ENCODE measurements at regions not wholly inside any gene's neighbourhood (a gene's known extent, or its start where the extent isn't known, plus 50 kb on each side); places are given as distances from the start of the nearest gene placed in this dataset.

GRCh38 chr17:53313746-53314145, 509.0 kb upstream of the KIF2B start:
- no peak for TF ChIP-seq CTCF (IDR thresholded peaks at IDR 0.05)
- ATAC-seq (ENCODE audit: low FRiP score) (no peak), DNase-seq (ENCODE audit: low spot score) (no peak)

- TF ChIP-seq CTCF (IDR thresholded peaks at IDR 0.05), result no peak
- DNase-seq (ENCODE audit: low spot score) (no peak), ATAC-seq (ENCODE audit: low FRiP score) (no peak)
Measured at GRCh38 chr17:53278466-53278865, 544.3 kb upstream of the KIF2B start.

GRCh38 chr17:53273126-53273525, 549.6 kb upstream of the KIF2B start:
- ATAC-seq (ENCODE audit: low FRiP score), result no peak
- no peak for TF ChIP-seq CTCF (IDR thresholded peaks at IDR 0.05)
- no peak for DNase-seq (ENCODE audit: low spot score)

- no peak for TF ChIP-seq CTCF (IDR thresholded peaks at IDR 0.05)
- ATAC-seq (ENCODE audit: low FRiP score) (no peak), DNase-seq (ENCODE audit: low spot score) (no peak)
Measured at GRCh38 chr17:53270936-53271335, 551.8 kb upstream of the KIF2B start.

GRCh38 chr17:53264730-53265129, 558.0 kb upstream of the KIF2B start:
- ATAC-seq (ENCODE audit: low FRiP score), result no peak
- TF ChIP-seq CTCF (IDR thresholded peaks at IDR 0.05), result no peak
- DNase-seq (ENCODE audit: low spot score), result no peak

GRCh38 chr17:53253956-53254597, 568.6 kb upstream of the KIF2B start:
- no peak for ATAC-seq (ENCODE audit: low FRiP score)
- no peak for DNase-seq (ENCODE audit: low spot score)
- TF ChIP-seq CTCF (IDR thresholded peaks at IDR 0.05), result no peak

- DNase-seq (ENCODE audit: low spot score), result no peak
- no peak for TF ChIP-seq CTCF (IDR thresholded peaks at IDR 0.05)
- ATAC-seq (ENCODE audit: low FRiP score), result no peak
Measured at GRCh38 chr17:53249036-53249435, 573.7 kb upstream of the KIF2B start.
